ENCODE measurements at regions not wholly inside any gene's neighbourhood (a gene's known extent, or its start where the extent isn't known, plus 50 kb on each side); places are given as distances from the start of the nearest gene placed in this dataset.

- Histone ChIP-seq H3K27me3 (ENCODE audit: control insufficient read depth, insufficient read depth, low read length) (no peaks in the 10 kb centered on the region), H2AFZ (replicated peaks; ENCODE audit: low read length, poor library complexity) (no peak overlapping the region), H3K9me1 (ENCODE audit: insufficient read depth, low read length) (no peaks in the 10 kb centered on the region), H2BK5ac (ENCODE audit: low read depth, low read length, poor library complexity, severe bottlenecking) (no peak overlapping the region), H2AK9ac (replicated peaks; ENCODE audit: low read depth, low read length, poor library complexity) (no peak overlapping the region), H2BK20ac (ENCODE audit: low read depth, low read length) (no peak overlapping the region), H3K14ac (replicated peaks; ENCODE audit: low read depth, low read length) (no peak overlapping the region), H3K79me1 (ENCODE audit: low read depth in 1 of 2, low read length in 2 of 2) (no peaks in the 10 kb centered on the region), H3K36me3 (ENCODE audit: control insufficient read depth, insufficient read depth, low read length) (no peaks in the 10 kb centered on the region), H3K4me3 (ENCODE audit: insufficient read depth, low read depth, low read length) (no peak overlapping the region), H3K4ac (ENCODE audit: low read depth, low read length) (no peak overlapping the region), H4K8ac (ENCODE audit: low read depth in 2 of 2, low read length in 2 of 2) (no peak overlapping the region), H2BK120ac (ENCODE audit: low read depth, low read length) (no peak overlapping the region), H3K9ac (ENCODE audit: low read depth, low read length) (no peak overlapping the region), H4K91ac (ENCODE audit: insufficient read depth, low read depth, low read length) (no peak overlapping the region), H3K23ac (ENCODE audit: low read depth, low read length) (no peak overlapping the region), H4K5ac (ENCODE audit: low read depth, low read length) (no peak overlapping the region), H3K27ac (ENCODE audit: insufficient read depth, low read length) (no peak overlapping the region), H2AK5ac (ENCODE audit: low read depth, low read length) (no peak overlapping the region), H3K4me2 (ENCODE audit: low read depth, low read length) (no peak overlapping the region), H3K4me1 (ENCODE audit: control insufficient read depth, insufficient read depth, low read length) (no peaks in the 10 kb centered on the region; the same call in 1 of the 2 replicates), H3K56ac (ENCODE audit: extremely low read depth, insufficient read depth, low read length) (no peak overlapping the region), H4K20me1 (ENCODE audit: insufficient read depth, low read length) (no peaks in the 10 kb centered on the region), H3K9me3 (ENCODE audit: control insufficient read depth, insufficient read depth, low read length) (no peaks in the 10 kb centered on the region), H3K18ac (ENCODE audit: low read depth, low read length) (no peak overlapping the region), H2BK15ac (ENCODE audit: low read depth, low read length) (no peak overlapping the region)
- dilution Hi-C loops (cut with HindIII; ENCODE audit: low sequenced_read_pairs, unreplicated experiment): no loop called here
- no peak for DNase-seq
- intact Hi-C loops (cut with micrococcal nuclease): loop anchor here (5.0 kb wide), 1 partner anchor 50 kb away; no protein-coding TSS in a partner anchor
- ChIA-PET CTCF (no interaction called here), POLR2A (ENCODE audit: unreplicated experiment) (no interaction called here)
- no peak for TF ChIP-seq MXI1 (IDR thresholded peaks at IDR 0.05; ENCODE audit: borderline replicate concordance, low read depth, low read length)
- TF ChIP-seq FOS (IDR thresholded peaks at IDR 0.05; ENCODE audit: low read depth, low read length): no peak
- TF ChIP-seq RAD21 (IDR thresholded peaks at IDR 0.05; ENCODE audit: low read length): no peak
- TF ChIP-seq RCOR1 (IDR thresholded peaks at IDR 0.05; ENCODE audit: insufficient replicate concordance, low read length): no peak
- TF ChIP-seq MAFK (IDR thresholded peaks at IDR 0.05; ENCODE audit: low read depth, low read length): no peak
- no peak for TF ChIP-seq CHD1 (IDR thresholded peaks at IDR 0.05; ENCODE audit: low read depth, low read length)
- no peak for TF ChIP-seq ELK1 (IDR thresholded peaks at IDR 0.05; ENCODE audit: borderline replicate concordance, low read depth, low read length)
- no peak for TF ChIP-seq NFE2L2 (IDR thresholded peaks at IDR 0.05; ENCODE audit: low read depth, low read length)
- TF ChIP-seq POLR2A (IDR thresholded peaks at IDR 0.05; ENCODE audit: low read depth, low read length): no peak
- TF ChIP-seq BHLHE40 (IDR thresholded peaks at IDR 0.05; ENCODE audit: low read depth, low read length): no peak
- TF ChIP-seq USF2 (IDR thresholded peaks at IDR 0.05; ENCODE audit: low read depth, low read length): no peak
- TF ChIP-seq SMC3 (IDR thresholded peaks at IDR 0.05; ENCODE audit: low read depth, low read length): no peak
- no peak for TF ChIP-seq MAZ (IDR thresholded peaks at IDR 0.05; ENCODE audit: borderline replicate concordance, low read depth, low read length)
- TF ChIP-seq RFX5 (IDR thresholded peaks at IDR 0.05; ENCODE audit: low read depth, low read length): no peak
- TF ChIP-seq CEBPB (IDR thresholded peaks at IDR 0.05; ENCODE audit: low read depth, low read length): no peak
- no peak for TF ChIP-seq CTCF (conservative IDR thresholded peaks at IDR 0.05; ENCODE audit: low read depth, low read length)
- no CpG with 5 or more reads among the region's 2 CpGs for WGBS, 2 experiments (ENCODE audit: extremely low coverage in 2 of 2, insufficient read length in 1 of 2)
- ATAC-seq (ENCODE audit: low read depth): no peak
- in situ Hi-C loops (cut with MboI; ENCODE audit: low sequenced_read_pairs): no loop called here
- BruUV-seq (replicated peaks): no TSS peak
Observed at GRCh38 chr5:89292487-89292886, 409.5 kb upstream of the MEF2C start.
